ENCODE measurements at regions not wholly inside any gene's neighbourhood (a gene's known extent, or its start where the extent isn't known, plus 50 kb on each side); places are given as distances from the start of the nearest gene placed in this dataset.

DNA sequence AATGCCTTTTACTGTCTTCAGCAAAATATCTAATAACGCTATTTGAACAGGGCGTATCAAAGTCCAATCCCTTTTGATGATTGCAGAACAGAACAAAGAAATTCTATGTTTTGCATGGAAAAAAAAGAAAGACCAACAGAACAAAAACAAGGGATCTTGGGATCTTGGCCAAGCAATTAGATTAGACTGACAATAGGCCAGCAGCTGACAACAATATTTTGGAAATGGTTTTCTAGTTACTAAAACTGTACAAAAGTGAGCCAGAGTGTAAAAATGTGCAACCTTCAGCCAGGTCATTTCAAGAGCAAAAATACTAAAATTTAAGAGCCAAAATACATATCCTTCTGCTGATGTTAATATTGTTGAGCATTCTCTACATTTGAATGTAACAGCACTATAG lies 716.5 kb upstream of the KCND2 start:
- no peaks in the 10 kb centered on the region for H3K36me3 ChIP-seq (ENCODE audit: insufficient read depth)
- H3F3A ChIP-seq (replicated peaks; ENCODE audit: low read depth) = no peaks in the 10 kb centered on the region
- no peaks in the 10 kb centered on the region for H3K4me1 Mint-ChIP-seq
- no peaks in the 10 kb centered on the region; the same call in 2 of the 3 replicates for H3K9me3 Mint-ChIP-seq
- H2AFZ ChIP-seq = no peak overlapping the region
- DNase-seq (ENCODE audit: low spot score) (no peak), ATAC-seq (no peak)
- no peak overlapping the region for H3K27ac Mint-ChIP-seq
- no peaks in the 10 kb centered on the region for H3K27me3 Mint-ChIP-seq (ENCODE audit: insufficient read depth, low read depth, poor library complexity)
- H3K27ac ChIP-seq (ENCODE audit: low read depth) = no peak overlapping the region
- no peak overlapping the region for H3K4me3 Mint-ChIP-seq
- H3K4me2 ChIP-seq = no peak overlapping the region
- H3K27me3 ChIP-seq (ENCODE audit: insufficient read depth) = no peaks in the 10 kb centered on the region
- no peaks in the 10 kb centered on the region for H4K20me1 ChIP-seq (replicated peaks; ENCODE audit: insufficient read depth)
- no peaks in the 10 kb centered on the region for H3K79me2 ChIP-seq (replicated peaks; ENCODE audit: insufficient read depth)
- H3K4me3 ChIP-seq = no peak overlapping the region
- H3K4me1 ChIP-seq (ENCODE audit: insufficient read depth) = no peaks in the 10 kb centered on the region
- TF ChIP-seq STAT1 (IDR thresholded peaks at IDR 0.05; ENCODE audit: unreplicated experiment) = no peak
- TF ChIP-seq JUNB (IDR thresholded peaks at IDR 0.05; ENCODE audit: unreplicated experiment) = no peak
- TF ChIP-seq EZH2 (IDR thresholded peaks at IDR 0.05; ENCODE audit: low read depth, unreplicated experiment) = no peak
- TF ChIP-seq, protein P1, sequence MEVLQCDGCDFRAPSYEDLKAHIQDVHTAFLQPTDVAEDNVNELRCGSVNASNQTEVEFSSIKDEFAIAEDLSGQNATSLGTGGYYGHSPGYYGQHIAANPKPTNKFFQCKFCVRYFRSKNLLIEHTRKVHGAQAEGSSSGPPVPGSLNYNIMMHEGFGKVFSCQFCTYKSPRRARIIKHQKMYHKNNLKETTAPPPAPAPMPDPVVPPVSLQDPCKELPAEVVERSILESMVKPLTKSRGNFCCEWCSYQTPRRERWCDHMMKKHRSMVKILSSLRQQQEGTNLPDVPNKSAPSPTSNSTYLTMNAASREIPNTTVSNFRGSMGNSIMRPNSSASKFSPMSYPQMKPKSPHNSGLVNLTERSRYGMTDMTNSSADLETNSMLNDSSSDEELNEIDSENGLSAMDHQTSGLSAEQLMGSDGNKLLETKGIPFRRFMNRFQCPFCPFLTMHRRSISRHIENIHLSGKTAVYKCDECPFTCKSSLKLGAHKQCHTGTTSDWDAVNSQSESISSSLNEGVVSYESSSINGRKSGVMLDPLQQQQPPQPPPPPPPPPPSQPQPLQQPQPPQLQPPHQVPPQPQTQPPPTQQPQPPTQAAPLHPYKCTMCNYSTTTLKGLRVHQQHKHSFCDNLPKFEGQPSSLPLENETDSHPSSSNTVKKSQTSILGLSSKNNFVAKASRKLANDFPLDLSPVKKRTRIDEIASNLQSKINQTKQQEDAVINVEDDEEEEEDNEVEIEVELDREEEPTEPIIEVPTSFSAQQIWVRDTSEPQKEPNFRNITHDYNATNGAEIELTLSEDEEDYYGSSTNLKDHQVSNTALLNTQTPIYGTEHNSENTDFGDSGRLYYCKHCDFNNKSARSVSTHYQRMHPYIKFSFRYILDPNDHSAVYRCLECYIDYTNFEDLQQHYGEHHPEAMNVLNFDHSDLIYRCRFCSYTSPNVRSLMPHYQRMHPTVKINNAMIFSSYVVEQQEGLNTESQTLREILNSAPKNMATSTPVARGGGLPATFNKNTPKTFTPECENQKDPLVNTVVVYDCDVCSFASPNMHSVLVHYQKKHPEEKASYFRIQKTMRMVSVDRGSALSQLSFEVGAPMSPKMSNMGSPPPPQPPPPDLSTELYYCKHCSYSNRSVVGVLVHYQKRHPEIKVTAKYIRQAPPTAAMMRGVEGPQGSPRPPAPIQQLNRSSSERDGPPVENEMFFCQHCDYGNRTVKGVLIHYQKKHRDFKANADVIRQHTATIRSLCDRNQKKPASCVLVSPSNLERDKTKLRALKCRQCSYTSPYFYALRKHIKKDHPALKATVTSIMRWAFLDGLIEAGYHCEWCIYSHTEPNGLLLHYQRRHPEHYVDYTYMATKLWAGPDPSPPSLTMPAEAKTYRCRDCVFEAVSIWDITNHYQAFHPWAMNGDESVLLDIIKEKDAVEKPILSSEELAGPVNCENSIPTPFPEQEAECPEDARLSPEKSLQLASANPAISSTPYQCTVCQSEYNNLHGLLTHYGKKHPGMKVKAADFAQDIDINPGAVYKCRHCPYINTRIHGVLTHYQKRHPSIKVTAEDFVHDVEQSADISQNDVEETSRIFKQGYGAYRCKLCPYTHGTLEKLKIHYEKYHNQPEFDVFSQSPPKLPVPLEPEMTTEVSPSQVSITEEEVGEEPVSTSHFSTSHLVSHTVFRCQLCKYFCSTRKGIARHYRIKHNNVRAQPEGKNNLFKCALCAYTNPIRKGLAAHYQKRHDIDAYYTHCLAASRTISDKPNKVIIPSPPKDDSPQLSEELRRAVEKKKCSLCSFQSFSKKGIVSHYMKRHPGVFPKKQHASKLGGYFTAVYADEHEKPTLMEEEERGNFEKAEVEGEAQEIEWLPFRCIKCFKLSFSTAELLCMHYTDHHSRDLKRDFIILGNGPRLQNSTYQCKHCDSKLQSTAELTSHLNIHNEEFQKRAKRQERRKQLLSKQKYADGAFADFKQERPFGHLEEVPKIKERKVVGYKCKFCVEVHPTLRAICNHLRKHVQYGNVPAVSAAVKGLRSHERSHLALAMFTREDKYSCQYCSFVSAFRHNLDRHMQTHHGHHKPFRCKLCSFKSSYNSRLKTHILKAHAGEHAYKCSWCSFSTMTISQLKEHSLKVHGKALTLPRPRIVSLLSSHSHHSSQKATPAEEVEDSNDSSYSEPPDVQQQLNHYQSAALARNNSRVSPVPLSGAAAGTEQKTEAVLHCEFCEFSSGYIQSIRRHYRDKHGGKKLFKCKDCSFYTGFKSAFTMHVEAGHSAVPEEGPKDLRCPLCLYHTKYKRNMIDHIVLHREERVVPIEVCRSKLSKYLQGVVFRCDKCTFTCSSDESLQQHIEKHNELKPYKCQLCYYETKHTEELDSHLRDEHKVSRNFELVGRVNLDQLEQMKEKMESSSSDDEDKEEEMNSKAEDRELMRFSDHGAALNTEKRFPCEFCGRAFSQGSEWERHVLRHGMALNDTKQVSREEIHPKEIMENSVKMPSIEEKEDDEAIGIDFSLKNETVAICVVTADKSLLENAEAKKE (CRISPR knock-in tag; IDR thresholded peaks at IDR 0.05) = no peak
- TF ChIP-seq, protein P2, sequence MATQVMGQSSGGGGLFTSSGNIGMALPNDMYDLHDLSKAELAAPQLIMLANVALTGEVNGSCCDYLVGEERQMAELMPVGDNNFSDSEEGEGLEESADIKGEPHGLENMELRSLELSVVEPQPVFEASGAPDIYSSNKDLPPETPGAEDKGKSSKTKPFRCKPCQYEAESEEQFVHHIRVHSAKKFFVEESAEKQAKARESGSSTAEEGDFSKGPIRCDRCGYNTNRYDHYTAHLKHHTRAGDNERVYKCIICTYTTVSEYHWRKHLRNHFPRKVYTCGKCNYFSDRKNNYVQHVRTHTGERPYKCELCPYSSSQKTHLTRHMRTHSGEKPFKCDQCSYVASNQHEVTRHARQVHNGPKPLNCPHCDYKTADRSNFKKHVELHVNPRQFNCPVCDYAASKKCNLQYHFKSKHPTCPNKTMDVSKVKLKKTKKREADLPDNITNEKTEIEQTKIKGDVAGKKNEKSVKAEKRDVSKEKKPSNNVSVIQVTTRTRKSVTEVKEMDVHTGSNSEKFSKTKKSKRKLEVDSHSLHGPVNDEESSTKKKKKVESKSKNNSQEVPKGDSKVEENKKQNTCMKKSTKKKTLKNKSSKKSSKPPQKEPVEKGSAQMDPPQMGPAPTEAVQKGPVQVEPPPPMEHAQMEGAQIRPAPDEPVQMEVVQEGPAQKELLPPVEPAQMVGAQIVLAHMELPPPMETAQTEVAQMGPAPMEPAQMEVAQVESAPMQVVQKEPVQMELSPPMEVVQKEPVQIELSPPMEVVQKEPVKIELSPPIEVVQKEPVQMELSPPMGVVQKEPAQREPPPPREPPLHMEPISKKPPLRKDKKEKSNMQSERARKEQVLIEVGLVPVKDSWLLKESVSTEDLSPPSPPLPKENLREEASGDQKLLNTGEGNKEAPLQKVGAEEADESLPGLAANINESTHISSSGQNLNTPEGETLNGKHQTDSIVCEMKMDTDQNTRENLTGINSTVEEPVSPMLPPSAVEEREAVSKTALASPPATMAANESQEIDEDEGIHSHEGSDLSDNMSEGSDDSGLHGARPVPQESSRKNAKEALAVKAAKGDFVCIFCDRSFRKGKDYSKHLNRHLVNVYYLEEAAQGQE (IDR thresholded peaks at IDR 0.05; ENCODE audit: unreplicated experiment) = no peak
- no peak for TF ChIP-seq CREB1 (CRISPR knock-in tag; IDR thresholded peaks at IDR 0.05; ENCODE audit: low read depth)
- no peak for TF ChIP-seq ZNF114 (CRISPR knock-in tag; IDR thresholded peaks at IDR 0.05)
- TF ChIP-seq, protein P3, sequence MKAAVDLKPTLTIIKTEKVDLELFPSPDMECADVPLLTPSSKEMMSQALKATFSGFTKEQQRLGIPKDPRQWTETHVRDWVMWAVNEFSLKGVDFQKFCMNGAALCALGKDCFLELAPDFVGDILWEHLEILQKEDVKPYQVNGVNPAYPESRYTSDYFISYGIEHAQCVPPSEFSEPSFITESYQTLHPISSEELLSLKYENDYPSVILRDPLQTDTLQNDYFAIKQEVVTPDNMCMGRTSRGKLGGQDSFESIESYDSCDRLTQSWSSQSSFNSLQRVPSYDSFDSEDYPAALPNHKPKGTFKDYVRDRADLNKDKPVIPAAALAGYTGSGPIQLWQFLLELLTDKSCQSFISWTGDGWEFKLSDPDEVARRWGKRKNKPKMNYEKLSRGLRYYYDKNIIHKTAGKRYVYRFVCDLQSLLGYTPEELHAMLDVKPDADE (IDR thresholded peaks at IDR 0.05) = no peak
- no peak for TF ChIP-seq POLR2AphosphoS5 (IDR thresholded peaks at IDR 0.05; ENCODE audit: low read depth)
- TF ChIP-seq NANOG (IDR thresholded peaks at IDR 0.05; ENCODE audit: borderline replicate concordance) = no peak
- no peak for TF ChIP-seq EZH2phosphoT487 (IDR thresholded peaks at IDR 0.05; ENCODE audit: unreplicated experiment)
- TF ChIP-seq, protein P4, sequence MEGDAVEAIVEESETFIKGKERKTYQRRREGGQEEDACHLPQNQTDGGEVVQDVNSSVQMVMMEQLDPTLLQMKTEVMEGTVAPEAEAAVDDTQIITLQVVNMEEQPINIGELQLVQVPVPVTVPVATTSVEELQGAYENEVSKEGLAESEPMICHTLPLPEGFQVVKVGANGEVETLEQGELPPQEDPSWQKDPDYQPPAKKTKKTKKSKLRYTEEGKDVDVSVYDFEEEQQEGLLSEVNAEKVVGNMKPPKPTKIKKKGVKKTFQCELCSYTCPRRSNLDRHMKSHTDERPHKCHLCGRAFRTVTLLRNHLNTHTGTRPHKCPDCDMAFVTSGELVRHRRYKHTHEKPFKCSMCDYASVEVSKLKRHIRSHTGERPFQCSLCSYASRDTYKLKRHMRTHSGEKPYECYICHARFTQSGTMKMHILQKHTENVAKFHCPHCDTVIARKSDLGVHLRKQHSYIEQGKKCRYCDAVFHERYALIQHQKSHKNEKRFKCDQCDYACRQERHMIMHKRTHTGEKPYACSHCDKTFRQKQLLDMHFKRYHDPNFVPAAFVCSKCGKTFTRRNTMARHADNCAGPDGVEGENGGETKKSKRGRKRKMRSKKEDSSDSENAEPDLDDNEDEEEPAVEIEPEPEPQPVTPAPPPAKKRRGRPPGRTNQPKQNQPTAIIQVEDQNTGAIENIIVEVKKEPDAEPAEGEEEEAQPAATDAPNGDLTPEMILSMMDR (conservative IDR thresholded peaks at IDR 0.05; ENCODE audit: low read depth in 2 of 2) = no peak
- TF ChIP-seq ZNF331 (CRISPR knock-in tag; IDR thresholded peaks at IDR 0.05; ENCODE audit: low read depth) = no peak
- H3K9me2 ChIP-seq (ENCODE audit: insufficient read depth) = no peaks in the 10 kb centered on the region
- no peaks in the 10 kb centered on the region for H3K36me3 Mint-ChIP-seq (ENCODE audit: low read depth)

All from GM23338 (cell line).